Fibroblast of the conjunctiva (primary cell): ENCODE measurements at regions not wholly inside any gene's neighbourhood (a gene's known extent, or its start where the extent isn't known, plus 50 kb on each side); places are given as distances from the start of the nearest gene placed in this dataset.
A peak's percentile ranks its signal among the peaks of the same experiment; 100 is the strongest.

ENCODE experiments used
- DNase-seq: peaks from one replicate; pipeline ENCODE4 v3.0.0-alpha.2; 2010; ENCODE audit warnings: low read depth

DNA sequence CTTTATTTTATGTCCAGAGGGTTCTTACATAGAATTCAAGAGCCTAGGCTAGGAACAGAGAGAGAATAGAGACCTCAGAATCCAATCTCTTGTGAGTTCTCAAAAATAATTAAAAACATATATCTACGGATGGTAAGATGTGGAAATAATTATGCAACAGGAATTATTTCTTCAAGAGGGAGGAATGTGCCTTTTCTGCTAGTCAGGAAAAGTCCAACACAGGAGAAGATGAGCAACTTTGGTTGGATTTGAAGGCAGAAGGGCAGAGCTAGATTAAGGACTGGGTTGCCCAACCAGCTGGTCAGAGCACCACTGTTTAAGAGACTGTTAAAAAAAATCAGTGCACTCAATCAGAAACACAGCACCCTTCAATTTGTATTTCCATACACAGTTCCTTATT, 365.5 kb downstream of the ETNK1 start:
- DNase-seq = no peak

DNA sequence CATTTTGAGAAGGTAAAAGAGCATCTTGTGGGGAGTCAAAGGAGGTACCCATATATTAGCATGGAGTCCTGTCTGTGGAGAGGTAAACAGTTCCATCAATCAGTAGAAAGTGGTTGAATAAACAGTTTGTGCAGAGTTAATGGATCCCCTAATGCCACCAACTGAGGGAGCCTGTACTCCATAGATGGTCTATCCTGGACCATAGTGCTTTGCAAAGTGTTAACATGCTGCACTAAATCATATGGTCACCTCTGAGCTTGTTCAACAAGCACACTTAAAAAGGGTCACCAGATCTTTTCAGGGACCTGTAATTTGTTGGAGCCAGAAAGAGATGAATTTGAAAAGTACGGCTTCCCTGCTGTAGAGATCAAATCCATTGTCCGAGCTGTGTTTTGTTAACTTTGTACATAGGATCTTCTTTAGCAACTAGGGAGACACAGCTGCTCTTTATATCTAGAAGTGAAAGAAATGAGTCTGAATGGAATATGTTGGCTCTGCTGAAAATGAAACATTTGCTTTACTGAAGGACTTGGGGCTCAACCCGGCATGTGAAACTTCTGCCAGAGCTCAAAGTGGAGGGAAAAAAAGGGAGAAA, 366.4 kb downstream of the ETNK1 start:
- no peak for DNase-seq

DNA sequence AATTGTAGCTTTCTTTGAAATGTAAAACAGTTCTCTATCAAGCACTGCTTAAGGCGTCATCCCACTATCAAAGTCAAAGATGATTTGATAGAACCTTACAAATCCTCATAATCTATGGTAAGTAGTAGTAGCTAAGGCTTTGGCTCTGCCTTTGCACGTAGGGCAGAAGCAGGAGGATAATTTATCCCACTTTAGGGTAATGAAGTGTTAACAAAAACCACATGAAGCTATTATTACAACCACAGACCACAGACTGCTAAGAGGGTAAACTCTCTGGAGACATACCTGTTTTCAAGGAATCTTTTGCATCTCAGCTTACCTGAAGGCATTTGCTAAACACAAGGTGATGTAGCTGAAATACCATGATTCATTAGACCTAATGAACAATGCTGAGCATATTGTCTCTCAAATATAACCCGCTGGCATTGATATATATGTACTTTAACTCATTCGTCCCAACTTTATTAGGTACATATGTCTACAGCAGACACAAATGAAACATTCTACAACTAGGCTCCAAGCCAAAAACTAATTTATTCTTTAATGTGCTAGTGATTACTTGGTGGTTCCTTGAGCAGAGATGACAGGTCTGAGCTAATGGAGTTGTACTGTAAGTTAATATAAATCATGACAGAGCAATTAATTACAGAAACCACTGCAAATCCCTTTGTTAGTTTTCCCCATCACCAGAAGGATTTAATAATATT, 368.8 kb downstream of the ETNK1 start:
- no peak for DNase-seq

DNA sequence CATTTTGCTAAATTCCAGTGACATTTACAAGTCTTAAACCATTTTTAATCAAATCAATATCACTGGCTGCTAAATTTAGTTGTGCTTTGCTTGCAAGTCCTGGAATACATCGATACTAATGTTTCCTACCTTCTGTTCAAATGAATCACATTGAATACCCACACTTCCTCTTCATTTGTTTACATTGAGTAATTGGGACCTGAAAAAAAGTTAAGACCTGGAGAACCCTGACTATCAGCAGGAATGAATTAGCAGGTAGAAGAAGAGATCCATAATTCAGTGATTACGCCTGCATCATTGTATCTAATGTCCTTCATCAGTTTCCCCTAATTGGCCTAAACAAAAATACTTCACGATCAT, 369.3 kb downstream of the ETNK1 start:
- no peak for DNase-seq

DNA sequence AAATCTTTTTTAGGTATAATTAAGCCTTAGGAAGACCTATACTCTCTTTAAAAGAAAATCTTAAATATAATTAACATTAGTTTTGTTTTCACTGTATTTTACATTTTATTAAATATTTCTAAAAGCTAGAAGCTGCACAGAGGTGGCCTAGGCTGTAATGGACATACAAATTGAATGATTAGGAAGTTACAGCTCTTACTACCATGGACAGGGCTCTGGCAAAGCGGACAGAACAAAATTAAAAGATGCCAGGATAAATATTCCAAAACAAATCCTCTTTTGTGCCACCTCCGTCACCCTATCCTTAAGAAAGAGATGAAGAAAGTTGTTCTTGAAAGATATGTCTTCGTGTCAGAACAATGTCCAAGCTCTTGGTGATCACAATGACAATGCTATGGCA, 376.5 kb downstream of the ETNK1 start:
- DNase-seq = no peak

DNA sequence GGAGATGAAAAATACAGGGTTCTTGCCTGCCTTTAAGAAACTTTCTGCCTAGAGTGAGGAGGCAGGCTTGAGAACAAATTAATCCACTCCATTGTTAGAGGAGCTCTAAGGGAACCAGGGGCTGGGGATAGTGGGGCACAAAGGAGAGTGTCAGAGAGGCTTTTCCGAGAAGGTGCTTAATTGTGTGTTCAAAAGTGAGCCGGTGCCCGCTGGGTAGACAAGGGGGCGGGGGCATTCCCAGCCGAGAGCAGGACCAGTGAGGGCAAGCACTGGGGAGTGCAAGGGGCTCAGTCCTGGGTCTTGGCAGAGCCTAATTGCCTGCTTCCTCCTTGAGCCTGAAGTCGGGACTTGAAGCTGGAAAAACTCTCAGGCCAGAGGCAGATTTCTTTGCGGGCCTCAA, 377.4 kb downstream of the ETNK1 start:
- no peak for DNase-seq

DNA sequence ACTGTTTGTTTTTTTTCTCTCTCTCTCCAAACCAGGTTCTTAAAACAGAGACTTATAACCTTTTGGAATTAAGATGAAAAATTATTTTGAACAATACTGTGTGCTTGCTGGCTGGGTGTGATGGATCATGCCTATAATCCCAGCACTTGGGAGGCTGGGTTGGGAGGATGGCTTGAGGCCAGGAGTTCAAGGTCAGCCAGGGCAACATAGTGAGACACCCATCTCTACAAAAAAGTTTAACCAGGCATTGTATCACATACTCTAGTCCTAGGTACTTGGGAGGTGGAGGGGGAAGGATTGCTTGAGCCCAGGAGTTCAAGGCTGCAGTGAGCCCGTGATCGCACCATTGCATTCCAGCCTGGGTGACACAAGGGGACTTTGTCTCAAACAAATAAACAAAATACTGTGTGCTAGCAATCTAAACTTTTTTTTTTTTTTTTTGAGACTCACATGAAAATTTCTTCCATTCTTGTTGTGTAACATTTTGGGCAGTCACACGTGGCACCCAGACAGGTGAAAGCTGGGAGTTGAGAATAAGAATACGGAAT, 379.6 kb downstream of the ETNK1 start:
- DNase-seq = no peak

DNA sequence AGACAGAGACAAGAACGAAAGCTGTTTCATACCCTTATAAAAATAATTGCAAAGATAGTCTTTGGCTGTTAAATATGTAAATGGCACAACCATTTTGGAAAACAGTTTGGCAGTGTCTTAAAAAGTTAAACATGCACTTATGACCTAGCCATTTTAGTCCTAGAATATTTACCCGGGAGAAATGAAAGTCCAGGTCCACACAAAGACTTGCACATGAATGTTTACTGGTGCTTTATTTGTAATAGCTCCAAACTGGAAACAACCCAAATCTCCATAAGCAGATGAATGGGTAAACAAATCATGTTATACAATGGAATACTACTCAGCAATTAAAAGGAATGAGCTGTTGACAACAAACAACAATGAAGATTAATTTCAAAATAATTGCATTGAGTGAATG, 380.4 kb downstream of the ETNK1 start:
- no peak for DNase-seq

DNA sequence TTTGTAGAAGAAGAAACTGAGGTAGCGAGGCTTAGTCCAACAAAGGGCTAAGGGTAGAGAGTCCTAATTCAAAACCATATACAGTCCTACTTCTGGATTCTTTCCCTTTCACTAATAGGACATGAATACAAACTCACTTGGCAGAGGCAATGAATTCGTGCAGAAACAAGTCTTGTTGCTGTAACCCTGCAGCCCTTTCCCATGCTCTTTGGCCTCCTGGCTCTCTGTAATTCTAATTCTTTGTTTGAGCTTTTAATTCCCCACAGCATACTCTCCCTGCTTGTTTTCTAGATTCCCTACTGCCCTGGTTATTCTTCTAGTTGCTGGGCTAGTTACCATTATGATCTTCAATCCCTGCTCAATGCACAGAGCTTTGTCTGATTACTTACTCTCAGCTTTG, 381.4 kb downstream of the ETNK1 start:
- no peak for DNase-seq

DNA sequence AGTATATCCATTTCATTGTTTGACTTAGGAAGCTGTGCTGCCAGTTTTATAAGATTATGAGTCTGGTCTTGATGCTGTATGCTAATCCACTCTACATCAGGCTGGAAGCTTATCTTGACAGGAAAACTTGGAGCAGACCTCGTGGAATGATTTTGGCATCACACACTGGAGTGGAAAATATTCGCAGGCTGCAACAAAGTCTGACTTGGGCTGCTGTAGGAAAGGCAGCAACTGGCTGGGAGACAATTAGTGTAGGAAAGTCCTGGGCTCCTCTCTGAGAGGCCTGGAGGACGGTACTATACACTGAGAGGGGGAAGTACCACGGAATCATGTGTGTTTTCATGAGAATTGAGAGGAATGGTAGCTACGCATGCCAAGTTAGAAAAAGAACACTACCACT, 383.7 kb downstream of the ETNK1 start:
- no peak for DNase-seq

DNA sequence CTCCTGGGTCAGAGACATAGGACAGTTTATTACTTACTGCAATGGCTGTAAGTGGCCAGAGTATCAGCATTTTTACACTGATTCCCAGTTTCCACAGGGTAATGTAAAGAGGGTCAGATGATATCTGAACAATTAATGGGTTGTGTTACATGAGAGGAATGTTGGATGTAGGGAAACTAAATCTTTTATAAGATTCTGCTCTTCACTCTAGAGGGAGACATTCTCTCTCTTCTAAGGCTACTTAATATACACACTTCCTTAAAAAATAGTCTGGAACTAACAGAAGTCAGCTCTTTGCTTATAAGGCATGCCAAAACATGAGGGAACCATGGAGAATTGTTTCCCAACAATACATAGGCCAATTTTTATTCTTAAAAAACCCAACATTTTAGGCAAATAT, 389.8 kb downstream of the ETNK1 start:
- DNase-seq = no peak

DNA sequence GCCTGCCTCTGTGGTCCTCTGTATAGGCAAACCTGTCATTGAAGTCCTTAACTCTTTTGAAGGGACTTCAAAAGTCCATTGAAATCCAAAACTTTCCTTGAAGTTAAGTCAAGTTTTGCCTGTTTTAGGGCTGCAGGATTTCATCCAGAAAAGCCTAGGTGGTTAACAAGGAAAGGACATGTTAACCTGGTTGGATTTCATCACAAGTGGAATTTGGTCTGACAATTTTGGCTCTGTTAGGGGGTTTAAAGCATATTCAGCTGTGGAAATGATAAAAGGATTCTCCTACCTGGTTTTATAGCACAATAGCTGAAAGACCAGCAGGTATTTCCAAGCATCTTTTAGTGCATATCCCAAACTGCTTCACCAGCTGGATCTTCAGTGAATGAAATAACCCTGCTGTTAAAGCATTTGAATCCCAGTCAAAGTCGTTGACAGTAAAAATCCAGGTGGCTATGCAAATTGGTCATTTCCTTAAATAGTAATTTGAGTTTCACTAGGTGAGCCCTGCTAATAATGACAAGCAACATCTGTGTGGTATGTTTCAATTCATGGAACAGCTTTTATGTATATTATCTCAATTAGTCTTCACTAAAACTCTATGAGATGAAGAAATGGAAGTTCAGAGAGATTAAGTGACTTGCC, 400.5 kb downstream of the ETNK1 start:
- no peak for DNase-seq

DNA sequence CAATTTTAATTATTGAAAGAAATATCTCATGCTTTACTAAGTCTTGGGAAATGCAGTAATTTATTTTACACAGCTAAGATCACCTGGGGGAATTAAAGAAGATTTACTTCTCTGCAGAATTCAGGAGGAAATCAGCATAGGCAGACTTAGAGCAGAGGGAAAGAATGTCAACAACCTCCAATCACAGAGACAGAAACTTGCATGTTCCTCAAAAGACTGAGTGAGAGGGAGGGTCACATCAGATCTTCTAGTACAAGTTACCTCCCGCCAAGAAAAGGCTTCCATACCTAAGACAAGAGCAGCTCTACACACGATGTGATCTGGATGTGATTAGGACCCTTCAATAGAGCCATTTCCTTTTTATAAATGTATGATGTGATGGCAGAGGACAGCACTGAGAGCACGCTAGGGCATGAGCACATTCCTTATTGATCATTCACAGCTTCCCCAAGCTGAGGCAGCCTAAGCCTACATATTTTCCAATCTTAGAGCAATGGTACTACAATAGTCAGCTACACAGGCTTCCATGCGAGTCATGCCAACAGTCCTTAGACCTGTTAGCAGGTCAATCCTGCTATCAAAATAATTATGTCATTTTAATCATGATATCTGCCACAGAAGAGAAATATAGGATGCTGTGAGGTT, 403.3 kb downstream of the ETNK1 start:
- no peak for DNase-seq

DNA sequence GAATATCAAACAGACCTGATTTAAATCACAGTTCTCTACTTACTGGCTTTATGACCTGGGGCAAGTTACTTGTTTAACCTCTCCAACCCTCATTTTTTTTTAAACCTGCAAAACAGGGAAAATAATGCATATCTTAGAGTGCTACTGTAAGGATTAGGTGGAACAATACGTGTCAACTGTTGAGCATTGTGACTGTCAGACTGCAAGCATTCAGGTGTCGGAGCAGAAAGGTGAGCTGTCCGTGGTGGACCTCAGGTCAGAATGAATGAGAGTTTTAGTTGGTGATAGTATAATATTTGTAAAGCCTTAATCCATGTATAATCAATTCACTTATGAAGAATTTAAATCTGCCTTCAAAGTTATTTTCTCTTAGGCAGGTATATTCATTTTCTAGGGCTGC, 404.2 kb downstream of the ETNK1 start:
- no peak for DNase-seq

DNA sequence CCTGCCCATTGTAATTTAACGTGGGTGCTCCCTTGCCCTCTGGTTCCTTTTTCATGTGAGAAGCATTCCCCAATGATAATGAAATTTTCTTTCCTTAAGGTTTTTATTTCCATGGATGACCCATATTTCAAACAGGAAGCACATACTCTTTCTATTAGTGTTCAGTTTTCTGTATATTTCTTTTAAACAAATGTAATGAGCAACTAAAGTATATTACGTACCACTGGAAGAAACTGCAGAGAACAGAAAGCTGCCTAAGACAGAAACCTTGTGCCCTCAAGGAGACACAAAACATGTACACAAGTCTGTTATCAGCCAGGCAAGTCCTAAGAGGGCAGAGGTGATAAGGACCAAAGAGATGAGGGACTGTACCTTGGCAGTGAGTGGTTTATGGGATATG, 414.9 kb downstream of the ETNK1 start:
- no peak for DNase-seq

DNA sequence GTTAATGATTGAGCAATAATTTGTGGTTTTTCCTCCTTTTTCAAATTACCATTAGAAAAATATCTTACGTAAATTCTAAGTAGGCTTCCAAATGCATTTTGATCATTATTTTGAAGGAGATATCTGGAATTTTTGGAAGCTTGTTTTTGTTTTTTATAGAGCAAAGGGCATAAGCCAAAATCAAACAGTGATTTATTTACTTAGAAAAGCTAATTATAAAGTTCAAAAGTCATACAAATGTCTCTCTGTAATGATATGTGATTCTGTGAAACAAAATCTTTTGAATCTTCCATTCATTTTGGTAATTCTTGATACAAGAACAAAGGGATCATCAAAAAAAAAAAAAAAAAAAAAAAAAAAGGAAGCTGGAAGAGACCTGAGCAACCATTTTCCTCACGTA, 416.8 kb downstream of the ETNK1 start:
- DNase-seq = no peak

DNA sequence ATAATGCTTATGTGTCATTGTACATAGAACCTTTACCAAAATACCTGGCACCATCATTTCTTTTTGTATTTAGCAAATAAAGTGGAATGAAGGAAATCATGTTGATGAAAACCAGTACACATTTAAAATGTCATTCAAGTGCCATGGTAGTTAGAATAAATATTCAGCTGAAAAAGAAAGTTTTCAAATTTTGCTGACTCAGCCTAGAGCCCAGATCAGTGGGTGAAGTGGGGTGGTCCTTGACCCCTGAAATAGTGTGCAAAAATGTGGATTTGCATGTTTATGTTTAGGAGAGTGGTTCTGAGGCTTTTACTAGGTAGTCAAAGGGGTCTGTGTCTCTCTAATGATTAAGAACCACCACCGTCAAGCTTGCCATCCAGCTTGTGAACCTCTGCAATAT, 418.7 kb downstream of the ETNK1 start:
- DNase-seq = no peak

DNA sequence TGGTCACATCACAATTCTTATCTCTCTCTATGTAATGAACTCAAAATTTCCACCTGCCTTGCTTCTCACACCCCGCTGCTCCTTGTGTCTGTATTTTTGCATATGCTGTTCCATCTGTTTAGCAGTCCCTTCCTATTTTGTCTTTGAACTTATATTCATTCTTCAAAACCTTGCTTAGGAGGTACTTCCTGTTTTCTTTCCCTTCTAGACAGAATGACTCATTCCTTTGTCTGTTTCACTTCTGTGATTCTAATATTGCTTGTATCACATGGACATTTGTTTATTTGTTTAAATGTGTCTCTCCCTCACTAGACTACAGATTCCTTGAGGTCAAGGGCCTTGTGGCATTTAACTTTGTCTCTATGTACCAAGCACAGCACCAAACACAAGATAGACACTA, 424.2 kb downstream of the ETNK1 start:
- DNase-seq = no peak

DNA sequence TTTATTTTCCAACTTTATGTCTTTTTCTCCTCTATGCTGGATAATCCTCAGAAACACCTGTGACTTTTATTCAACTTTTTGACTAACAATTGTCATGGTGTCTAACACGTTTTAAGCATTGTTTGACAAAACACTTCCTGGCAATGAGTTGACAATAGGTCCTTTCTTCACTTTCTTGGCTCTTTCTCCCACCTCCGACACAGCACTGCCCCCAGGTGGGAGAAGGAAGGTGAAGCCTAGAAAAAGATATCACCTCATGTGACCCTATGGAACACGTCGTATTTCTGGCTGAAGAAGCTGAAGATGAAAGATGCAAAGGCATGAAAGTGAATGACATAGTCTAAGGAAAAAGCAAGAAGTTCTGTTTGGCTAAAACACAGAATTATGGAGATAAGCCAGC, 430.0 kb downstream of the ETNK1 start:
- DNase-seq = peak; percentile 1

DNA sequence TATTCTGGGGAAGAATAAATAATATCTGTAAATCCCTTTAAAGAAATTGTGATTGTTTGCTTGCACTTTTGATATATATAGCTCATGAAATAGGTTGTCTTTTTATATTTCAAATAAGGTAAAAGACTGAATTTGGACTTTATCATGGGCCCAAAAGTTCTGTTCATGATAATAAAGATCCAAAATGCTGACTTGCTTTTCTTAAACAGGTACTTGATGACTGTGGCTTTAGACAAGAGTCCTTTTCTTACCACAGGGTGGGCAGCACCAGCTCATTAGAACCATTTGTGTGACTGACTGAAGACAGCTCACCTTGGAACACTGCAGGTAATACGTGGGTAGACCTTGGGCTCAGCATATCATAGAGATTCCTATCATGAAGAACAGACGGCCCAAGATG, 432.6 kb downstream of the ETNK1 start:
- no peak for DNase-seq

DNA sequence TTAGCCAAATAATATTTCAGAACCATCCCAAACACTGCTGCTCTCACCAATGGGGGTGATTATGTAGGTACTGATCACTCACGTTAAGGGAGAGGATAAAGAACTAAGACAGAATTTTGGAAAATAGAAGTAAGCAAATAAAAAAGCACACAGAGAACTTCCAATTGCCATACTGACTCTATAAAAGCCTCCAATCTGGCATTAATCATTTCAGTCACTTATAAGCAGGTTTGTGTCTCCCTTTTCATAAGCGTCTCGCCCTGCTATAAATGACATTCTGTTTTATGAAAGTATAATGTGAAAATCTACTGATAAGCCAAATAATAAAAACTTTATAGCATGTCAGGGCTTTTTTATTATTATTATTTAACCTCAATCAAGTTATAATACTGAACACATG, 435.2 kb downstream of the ETNK1 start:
- DNase-seq = no peak

DNA sequence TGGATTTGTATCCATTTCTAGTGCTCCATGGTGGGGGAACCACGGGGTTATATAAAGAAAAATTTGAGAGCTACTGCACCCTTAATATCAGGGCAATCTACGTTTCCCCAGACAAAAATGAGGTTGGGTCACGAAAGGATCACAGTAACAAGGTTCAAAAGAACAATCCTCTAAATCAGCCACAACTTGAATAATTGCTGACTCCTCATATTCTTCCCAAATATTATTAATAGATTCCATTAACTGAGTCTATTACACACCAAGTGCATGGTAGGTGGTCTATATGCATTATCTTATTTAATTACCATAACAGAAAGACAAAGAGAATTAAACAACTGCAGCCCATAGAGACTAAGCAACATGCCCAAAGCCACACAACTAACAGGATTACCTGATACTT, 438.2 kb downstream of the ETNK1 start:
- DNase-seq = no peak

DNA sequence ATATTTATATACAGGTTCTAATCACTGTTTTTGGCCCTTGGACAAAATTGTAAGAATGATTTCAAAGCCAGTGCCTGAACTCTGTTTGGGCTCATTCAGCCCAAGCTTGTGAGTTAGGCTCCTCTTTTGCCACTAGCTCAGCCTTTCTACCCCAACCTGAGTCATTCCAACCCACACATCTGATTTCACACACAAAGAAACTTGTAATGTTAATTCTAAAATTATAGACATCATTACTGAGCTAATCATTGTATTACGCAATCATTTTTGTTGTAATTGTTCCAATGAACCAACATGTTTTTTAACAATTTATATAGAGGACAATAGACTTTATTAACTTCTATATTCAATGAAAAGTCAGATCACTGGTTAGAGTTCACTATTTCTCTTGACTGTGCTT, 441.1 kb downstream of the ETNK1 start:
- no peak for DNase-seq
